ENCODE measurements at regions not wholly inside any gene's neighbourhood (a gene's known extent, or its start where the extent isn't known, plus 50 kb on each side); places are given as distances from the start of the nearest gene placed in this dataset.

DNA sequence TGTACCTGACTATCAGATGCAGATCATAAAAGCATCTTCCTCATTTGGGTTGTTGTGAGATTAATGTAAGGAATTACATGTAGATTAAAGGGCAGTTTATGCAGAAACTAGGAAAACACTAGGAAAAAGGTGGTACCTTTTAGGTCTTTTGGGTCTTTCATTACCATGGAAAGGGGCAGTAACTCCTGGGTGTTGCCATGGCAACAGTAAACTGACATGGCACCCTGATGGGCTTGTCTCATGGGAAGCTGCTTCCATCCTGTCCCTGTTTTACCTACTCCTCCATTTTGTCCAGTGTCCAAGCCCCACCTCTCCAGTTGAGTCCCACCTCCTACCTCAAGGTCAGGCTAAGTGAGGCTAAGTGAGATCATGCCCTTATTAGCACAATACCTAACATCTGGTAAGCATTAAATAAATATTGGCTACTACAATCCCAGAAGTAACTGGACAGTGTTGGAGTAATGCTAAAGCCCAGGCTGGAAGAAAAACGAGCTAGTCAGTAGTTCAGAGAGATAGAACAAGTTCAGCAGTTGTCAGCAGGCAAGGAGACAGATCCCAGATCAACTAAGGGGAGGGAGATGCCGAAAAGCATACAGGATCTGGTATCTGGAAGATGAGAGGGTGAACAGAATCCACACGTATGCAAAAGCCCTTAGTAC is 240.0 kb upstream of the AUTS2 start:
- H3K4me3 ChIP-seq (ENCODE audit: low read depth, low read length): no peak overlapping the region
- TF ChIP-seq, protein P1, sequence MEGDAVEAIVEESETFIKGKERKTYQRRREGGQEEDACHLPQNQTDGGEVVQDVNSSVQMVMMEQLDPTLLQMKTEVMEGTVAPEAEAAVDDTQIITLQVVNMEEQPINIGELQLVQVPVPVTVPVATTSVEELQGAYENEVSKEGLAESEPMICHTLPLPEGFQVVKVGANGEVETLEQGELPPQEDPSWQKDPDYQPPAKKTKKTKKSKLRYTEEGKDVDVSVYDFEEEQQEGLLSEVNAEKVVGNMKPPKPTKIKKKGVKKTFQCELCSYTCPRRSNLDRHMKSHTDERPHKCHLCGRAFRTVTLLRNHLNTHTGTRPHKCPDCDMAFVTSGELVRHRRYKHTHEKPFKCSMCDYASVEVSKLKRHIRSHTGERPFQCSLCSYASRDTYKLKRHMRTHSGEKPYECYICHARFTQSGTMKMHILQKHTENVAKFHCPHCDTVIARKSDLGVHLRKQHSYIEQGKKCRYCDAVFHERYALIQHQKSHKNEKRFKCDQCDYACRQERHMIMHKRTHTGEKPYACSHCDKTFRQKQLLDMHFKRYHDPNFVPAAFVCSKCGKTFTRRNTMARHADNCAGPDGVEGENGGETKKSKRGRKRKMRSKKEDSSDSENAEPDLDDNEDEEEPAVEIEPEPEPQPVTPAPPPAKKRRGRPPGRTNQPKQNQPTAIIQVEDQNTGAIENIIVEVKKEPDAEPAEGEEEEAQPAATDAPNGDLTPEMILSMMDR (IDR thresholded peaks at IDR 0.05; ENCODE audit: insufficient read depth, low read length, severe bottlenecking): no peak
- H3K27me3 ChIP-seq (ENCODE audit: control insufficient read depth, insufficient read depth, low read length): no peaks in the 10 kb centered on the region
- DNase-seq (ENCODE audit: low read depth) (no peak), FAIRE-seq (peak; percentile 40)
- H3K36me3 ChIP-seq (ENCODE audit: control insufficient read depth, insufficient read depth, low read length): no peaks in the 10 kb centered on the region

DNA sequence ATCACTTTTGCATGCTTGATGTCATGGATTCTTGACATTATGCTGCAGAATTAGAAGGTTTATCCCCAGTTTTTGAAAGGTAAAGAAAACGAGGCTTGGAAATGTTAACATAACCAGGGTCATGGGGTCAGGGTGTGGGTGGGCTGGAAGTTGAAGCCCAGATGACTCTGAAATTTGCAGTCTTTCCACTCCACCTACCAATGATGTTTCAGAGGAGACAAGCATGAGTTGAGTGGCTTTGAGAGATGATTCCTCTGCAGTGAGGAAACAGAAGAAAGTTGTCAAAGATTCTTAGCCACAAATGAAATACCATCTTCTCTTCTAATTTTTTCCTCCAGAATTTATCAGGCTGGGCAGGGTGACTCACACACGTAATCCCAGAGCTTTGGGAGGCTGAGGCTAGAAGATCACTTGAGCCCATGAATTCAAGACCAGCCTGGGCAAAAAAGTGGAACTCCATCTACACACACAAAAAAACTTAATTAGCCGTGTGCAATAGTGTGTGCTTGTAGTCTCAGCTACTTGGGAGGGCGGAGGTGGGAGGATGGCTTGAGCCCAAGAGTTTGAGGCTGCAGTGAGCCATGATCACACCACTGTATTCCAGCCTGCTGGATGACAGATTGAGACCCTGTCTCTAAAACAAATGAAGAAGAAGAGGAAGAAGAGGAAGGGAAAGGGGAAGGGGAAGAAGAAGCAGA is 239.1 kb upstream of the AUTS2 start:
- H3K36me3 ChIP-seq (ENCODE audit: control insufficient read depth, insufficient read depth, low read length): no peaks in the 10 kb centered on the region
- DNase-seq (ENCODE audit: low read depth) (no peak), FAIRE-seq (no peak)
- H3K4me3 ChIP-seq (ENCODE audit: low read depth, low read length): no peak overlapping the region
- TF ChIP-seq, protein P1 (IDR thresholded peaks at IDR 0.05; ENCODE audit: insufficient read depth, low read length, severe bottlenecking): no peak
- no peaks in the 10 kb centered on the region for H3K27me3 ChIP-seq (ENCODE audit: control insufficient read depth, insufficient read depth, low read length)

DNA sequence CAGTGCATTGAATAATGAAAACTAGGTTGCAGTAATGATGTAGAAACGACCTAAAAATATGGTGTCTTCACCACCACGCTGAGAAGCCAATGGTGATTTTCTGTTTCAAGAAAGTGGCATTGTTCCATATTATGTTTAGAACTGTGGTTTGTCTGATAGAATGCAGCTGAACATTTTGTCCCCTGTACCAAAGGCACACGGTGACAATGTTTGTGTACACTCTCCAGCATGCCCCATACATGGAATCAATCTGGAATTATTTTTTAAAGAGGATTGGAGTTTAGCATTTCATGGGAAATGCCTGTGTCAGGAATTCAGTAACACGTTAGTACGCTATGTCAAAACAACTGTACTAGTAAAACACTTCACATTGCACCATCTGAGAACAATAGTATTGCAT is 237.4 kb upstream of the AUTS2 start:
- Histone ChIP-seq H3K4me3 (ENCODE audit: low read depth, low read length) (no peak overlapping the region), H3K36me3 (ENCODE audit: control insufficient read depth, insufficient read depth, low read length) (no peaks in the 10 kb centered on the region), H3K27me3 (ENCODE audit: control insufficient read depth, insufficient read depth, low read length) (no peaks in the 10 kb centered on the region)
- DNase-seq (ENCODE audit: low read depth) (no peak), FAIRE-seq (no peak)
- TF ChIP-seq, protein P1 (IDR thresholded peaks at IDR 0.05; ENCODE audit: insufficient read depth, low read length, severe bottlenecking): no peak

DNA sequence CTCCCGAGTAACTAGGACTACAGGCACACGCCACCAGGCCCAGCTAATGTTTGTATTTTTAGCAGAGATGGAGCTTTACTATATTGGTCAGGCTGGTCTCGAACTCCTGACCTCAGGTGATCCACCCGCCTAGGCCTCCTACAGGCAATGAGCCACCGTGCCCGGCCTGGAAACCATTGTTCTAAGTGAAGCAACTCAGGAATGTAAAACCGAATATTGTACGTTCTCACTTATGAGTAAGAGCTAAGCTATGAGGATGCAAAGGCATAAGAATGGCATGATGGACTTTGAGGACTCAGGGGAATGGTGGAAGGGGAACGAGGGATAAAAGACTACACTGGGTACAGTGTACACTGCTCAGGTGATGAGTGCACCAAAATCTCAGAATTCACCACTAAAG is 235.1 kb upstream of the AUTS2 start:
- FAIRE-seq: no peak
- no peak for DNase-seq (ENCODE audit: low read depth)
- TF ChIP-seq, protein P1 (IDR thresholded peaks at IDR 0.05; ENCODE audit: insufficient read depth, low read length, severe bottlenecking): no peak
- Histone ChIP-seq H3K27me3 (ENCODE audit: control insufficient read depth, insufficient read depth, low read length) (no peaks in the 10 kb centered on the region), H3K4me3 (ENCODE audit: low read depth, low read length) (no peak overlapping the region), H3K36me3 (ENCODE audit: control insufficient read depth, insufficient read depth, low read length) (no peaks in the 10 kb centered on the region)

DNA sequence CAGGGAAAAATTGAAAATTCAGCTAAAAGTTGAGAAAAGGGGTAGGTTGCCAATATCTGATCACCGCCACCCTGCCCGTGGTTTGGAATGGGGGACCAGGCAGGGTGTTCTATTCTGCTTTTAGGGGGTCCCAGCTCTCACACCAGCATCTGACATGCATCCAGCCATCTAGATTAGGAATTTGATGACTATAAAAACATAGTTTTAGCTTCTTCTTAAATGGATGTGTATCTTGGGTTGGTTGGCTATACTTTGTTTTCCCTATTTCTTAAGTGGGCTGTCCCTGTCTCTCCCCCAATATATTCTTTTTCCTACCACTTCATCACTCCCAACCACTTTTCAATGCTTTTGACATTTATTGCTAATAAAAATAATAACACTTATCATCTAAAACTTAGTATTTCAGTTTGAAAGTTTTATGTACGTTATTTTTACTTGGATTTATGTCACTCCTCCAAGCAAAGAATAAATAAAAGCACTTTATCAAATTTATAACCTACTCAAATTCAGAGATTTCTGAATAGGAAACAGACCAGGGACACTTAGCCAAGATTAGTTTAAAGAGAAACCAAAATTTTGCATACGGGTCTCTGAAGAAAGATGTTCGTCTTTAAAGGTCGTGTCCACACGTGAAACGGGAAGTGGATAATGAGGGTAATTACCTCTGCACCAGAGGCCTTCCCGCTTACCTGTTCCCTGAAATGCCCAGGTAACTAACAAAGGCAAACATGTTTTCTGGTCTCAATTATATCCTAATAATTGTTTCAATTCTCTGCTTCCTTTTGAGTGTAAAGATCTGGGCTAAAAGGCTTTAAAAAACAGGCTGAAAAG is 233.2 kb upstream of the AUTS2 start:
- Histone ChIP-seq H3K27me3 (ENCODE audit: control insufficient read depth, insufficient read depth, low read length) (no peaks in the 10 kb centered on the region), H3K36me3 (ENCODE audit: control insufficient read depth, insufficient read depth, low read length) (no peaks in the 10 kb centered on the region), H3K4me3 (ENCODE audit: low read depth, low read length) (no peak overlapping the region)
- TF ChIP-seq, protein P1 (IDR thresholded peaks at IDR 0.05; ENCODE audit: insufficient read depth, low read length, severe bottlenecking): no peak
- FAIRE-seq (no peak), DNase-seq (ENCODE audit: low read depth) (no peak)
